ENCODE measurements at regions not wholly inside any gene's neighbourhood (a gene's known extent, or its start where the extent isn't known, plus 50 kb on each side); places are given as distances from the start of the nearest gene placed in this dataset.

DNA sequence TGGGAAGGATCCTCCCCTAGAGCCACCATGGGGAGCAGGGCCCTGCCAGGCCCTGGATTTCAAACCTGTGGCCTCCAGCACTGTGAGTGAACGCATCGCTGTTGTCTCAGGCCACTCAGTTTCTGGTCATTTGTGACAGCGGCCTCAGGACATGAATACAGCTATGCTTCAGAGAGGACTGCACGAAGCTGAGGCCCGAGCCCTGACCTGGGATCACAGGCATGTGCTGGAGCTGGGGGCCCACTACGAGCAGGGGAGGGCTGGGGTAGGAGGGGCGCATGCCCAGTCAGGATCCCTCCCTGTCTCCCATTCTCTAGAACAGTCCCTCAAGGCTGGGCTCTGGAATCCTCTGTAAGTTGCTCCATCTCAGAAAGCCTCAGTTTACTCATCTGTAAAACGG is 242.1 kb downstream of the CTTN start:
- no peaks in the 10 kb centered on the region for H3K4me1 ChIP-seq
- intact Hi-C loops (cut with DNase I), result no loop called here
- H3K27me3 ChIP-seq (ENCODE audit: low read depth), result peaks cover 3% of the 10 kb centered on the region
- H3K36me3 ChIP-seq, result no peaks in the 10 kb centered on the region
- H3K27ac ChIP-seq, result no peak overlapping the region
- DNase-seq (no peak), ATAC-seq (no peak)
- no peaks in the 10 kb centered on the region for H3K9me3 ChIP-seq
- no peak overlapping the region for H3K4me3 ChIP-seq
- TF ChIP-seq, protein P1, sequence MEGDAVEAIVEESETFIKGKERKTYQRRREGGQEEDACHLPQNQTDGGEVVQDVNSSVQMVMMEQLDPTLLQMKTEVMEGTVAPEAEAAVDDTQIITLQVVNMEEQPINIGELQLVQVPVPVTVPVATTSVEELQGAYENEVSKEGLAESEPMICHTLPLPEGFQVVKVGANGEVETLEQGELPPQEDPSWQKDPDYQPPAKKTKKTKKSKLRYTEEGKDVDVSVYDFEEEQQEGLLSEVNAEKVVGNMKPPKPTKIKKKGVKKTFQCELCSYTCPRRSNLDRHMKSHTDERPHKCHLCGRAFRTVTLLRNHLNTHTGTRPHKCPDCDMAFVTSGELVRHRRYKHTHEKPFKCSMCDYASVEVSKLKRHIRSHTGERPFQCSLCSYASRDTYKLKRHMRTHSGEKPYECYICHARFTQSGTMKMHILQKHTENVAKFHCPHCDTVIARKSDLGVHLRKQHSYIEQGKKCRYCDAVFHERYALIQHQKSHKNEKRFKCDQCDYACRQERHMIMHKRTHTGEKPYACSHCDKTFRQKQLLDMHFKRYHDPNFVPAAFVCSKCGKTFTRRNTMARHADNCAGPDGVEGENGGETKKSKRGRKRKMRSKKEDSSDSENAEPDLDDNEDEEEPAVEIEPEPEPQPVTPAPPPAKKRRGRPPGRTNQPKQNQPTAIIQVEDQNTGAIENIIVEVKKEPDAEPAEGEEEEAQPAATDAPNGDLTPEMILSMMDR (IDR thresholded peaks at IDR 0.05), result no peak

DNA sequence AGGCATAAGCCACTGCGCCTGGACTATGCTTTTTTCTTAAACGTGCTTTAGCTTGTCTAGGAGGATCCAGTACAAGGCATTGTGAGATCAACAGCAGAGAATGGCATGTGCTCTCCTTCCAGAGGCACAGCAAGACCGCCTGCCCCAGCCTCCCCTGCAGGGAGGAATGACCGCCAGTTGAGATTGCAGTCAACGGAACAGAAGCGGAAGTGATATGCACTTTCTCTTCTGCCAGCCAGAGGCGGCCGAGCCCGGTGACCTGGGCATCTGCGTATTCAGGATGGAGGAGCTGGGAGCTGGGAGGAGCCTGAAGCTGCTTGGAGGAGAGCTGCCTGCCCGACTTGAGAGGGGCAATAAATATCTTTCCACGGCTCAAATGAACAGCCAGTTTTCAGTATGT is 243.0 kb downstream of the CTTN start:
- H3K27me3 ChIP-seq (ENCODE audit: low read depth), result peaks cover 3% of the 10 kb centered on the region
- no peaks in the 10 kb centered on the region for H3K4me1 ChIP-seq
- intact Hi-C loops (cut with DNase I), result no loop called here
- TF ChIP-seq, protein P1 (IDR thresholded peaks at IDR 0.05), result no peak
- no peaks in the 10 kb centered on the region for H3K36me3 ChIP-seq
- DNase-seq, result no peak
- H3K9me3 ChIP-seq, result no peaks in the 10 kb centered on the region
- ATAC-seq, result no peak
- H3K27ac ChIP-seq, result no peak overlapping the region
- H3K4me3 ChIP-seq, result no peak overlapping the region

DNA sequence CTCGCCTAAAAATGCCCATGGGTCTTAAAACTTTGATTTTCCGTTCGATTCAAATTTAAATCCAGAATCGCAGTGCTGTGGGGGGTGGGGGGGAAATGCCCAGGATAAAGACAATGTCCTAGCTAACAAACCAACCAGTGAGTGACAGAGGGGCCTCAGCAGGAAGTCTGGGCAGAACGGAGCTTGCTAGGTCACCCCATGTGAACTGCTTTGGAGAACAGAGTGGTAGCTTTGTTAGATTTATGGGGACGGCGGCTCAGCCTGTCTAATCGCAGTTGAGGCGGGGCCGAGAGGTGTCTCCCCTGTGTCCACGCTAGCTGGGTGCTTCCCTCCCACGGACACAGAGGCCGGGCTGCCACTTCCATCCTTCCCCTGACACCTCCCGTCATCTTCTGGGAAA is 243.9 kb downstream of the CTTN start:
- TF ChIP-seq, protein P1 (IDR thresholded peaks at IDR 0.05), result no peak
- Histone ChIP-seq H3K27me3 (ENCODE audit: low read depth) (peaks cover 3% of the 10 kb centered on the region), H3K36me3 (no peaks in the 10 kb centered on the region), H3K27ac (no peak overlapping the region), H3K4me1 (no peaks in the 10 kb centered on the region), H3K4me3 (no peak overlapping the region), H3K9me3 (no peaks in the 10 kb centered on the region)
- intact Hi-C loops (cut with DNase I), result no loop called here
- ATAC-seq (no peak), DNase-seq (no peak)

DNA sequence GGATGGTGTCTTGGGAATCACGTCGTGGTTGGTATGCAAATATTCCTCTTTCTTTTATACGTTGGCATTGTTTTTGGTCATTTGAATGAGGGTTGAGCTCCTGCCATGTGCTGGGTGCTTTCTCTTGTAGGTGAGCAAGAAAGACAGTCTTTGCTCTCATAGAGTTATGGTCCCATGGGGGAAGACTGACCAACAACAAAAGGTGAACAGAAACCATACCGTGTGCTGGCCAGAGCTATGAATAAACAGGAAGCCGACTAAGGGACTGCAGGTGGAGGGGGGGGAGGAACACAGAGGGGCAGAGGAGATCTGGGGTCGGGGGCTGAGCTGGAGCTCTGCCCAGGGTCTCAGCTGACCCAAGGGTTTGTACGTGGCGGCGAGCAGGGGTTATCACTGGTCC is 245.3 kb downstream of the CTTN start:
- no peaks in the 10 kb centered on the region for H3K36me3 ChIP-seq
- peaks cover 3% of the 10 kb centered on the region for H3K27me3 ChIP-seq (ENCODE audit: low read depth)
- TF ChIP-seq, protein P1 (IDR thresholded peaks at IDR 0.05), result no peak
- intact Hi-C loops (cut with DNase I), result no loop called here
- H3K9me3 ChIP-seq, result no peaks in the 10 kb centered on the region
- no peak for ATAC-seq
- no peak overlapping the region for H3K4me3 ChIP-seq
- no peak overlapping the region for H3K27ac ChIP-seq
- no peaks in the 10 kb centered on the region for H3K4me1 ChIP-seq
- DNase-seq, result no peak

DNA sequence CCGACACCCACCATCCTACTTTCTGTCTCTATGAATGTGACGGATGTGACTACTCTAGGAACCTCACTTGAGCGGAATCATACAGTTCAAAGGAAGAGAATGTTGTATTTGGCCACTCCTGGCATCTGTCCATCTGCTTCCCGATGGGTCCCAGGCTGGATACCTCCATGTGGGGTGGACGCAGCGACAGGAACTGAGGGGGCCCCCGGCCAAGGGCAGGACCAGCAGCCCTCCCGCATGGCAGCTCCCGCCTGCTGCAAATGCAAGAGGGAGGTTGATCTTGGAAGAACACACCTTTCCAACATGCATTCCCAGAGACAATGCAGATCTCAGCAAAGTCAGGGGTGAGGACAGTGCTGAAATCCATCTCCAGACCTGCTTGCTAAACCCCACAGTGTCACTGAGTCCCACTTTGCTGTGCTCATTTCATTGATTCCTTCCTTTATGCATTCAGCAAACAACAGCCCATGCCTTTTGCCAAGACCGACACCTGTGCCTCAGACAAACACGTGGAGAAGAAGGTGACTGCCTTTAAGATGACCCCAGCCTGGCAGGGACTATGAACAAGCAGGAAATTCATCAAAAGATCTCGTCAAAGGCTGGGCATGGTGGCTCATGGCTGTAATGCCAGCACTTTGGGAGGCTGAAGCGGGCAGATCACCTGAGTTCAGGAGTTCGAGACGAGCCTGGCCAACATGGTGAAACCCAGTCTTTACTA is 246.2 kb downstream of the CTTN start:
- Histone ChIP-seq H3K36me3 (no peaks in the 10 kb centered on the region), H3K4me1 (no peaks in the 10 kb centered on the region), H3K27me3 (ENCODE audit: low read depth) (peaks cover 3% of the 10 kb centered on the region), H3K27ac (no peak overlapping the region), H3K4me3 (no peak overlapping the region), H3K9me3 (no peaks in the 10 kb centered on the region)
- no peak for DNase-seq
- intact Hi-C loops (cut with DNase I), result no loop called here
- TF ChIP-seq, protein P1 (IDR thresholded peaks at IDR 0.05), result no peak
- no peak for ATAC-seq

Data from lower lobe of right lung (tissue), 2 donors.